ENCODE measurements at regions not wholly inside any gene's neighbourhood (a gene's known extent, or its start where the extent isn't known, plus 50 kb on each side); places are given as distances from the start of the nearest gene placed in this dataset.

- Histone ChIP-seq H3K9me3 (no peaks in the 10 kb centered on the region), H3K4me1 (no peaks in the 10 kb centered on the region), H3K36me3 (no peaks in the 10 kb centered on the region), H3K27me3 (no peaks in the 10 kb centered on the region), H3K27ac (no peak overlapping the region), H3K4me3 (replicated peaks in 1 of 3) (no peak overlapping the region)
- WGBS, 2 donors = 72 to 73% methylated on average over 3 of the region's 3 CpGs
- intact Hi-C loops (cut with DNase I) = no loop called here
- no peak for DNase-seq
- TF ChIP-seq CTCF (IDR thresholded peaks at IDR 0.05) (no peak), POLR2A (IDR thresholded peaks at IDR 0.05) (no peak)
Observed at GRCh38 chr14:84807673-84808072, 722.3 kb upstream of the FLRT2 start.

- DNase-seq = no peak
- H3K4me1 ChIP-seq = no peaks in the 10 kb centered on the region
- intact Hi-C loops (cut with DNase I) = no loop called here
- H3K27me3 ChIP-seq = no peaks in the 10 kb centered on the region
- no peak overlapping the region for H3K4me3 ChIP-seq (replicated peaks in 1 of 3)
- H3K27ac ChIP-seq = no peak overlapping the region
- H3K9me3 ChIP-seq = no peaks in the 10 kb centered on the region
- TF ChIP-seq POLR2A (IDR thresholded peaks at IDR 0.05) = no peak
- no peak for TF ChIP-seq CTCF (IDR thresholded peaks at IDR 0.05)
- 76 to 85% methylated on average over 2 of the region's 2 CpGs for WGBS, 2 donors
- no peaks in the 10 kb centered on the region for H3K36me3 ChIP-seq
Observed at GRCh38 chr14:84809158-84809557, 720.8 kb upstream of the FLRT2 start.

- H3K4me1 ChIP-seq = no peaks in the 10 kb centered on the region
- 63 to 82% methylated on average over 1 of the region's 1 CpG for WGBS, 2 donors
- intact Hi-C loops (cut with DNase I) = no loop called here
- H3K4me3 ChIP-seq (replicated peaks in 1 of 3) = no peak overlapping the region
- H3K9me3 ChIP-seq = no peaks in the 10 kb centered on the region
- H3K36me3 ChIP-seq = no peaks in the 10 kb centered on the region
- no peaks in the 10 kb centered on the region for H3K27me3 ChIP-seq
- TF ChIP-seq POLR2A (IDR thresholded peaks at IDR 0.05) = no peak
- no peak for TF ChIP-seq CTCF (IDR thresholded peaks at IDR 0.05)
- DNase-seq = no peak
- no peak overlapping the region for H3K27ac ChIP-seq
Observed at GRCh38 chr14:84814391-84814790, 715.6 kb upstream of the FLRT2 start.

- Histone ChIP-seq H3K36me3 (no peaks in the 10 kb centered on the region), H3K4me1 (no peaks in the 10 kb centered on the region), H3K4me3 (replicated peaks in 1 of 3) (no peak overlapping the region), H3K27me3 (no peaks in the 10 kb centered on the region), H3K9me3 (no peaks in the 10 kb centered on the region), H3K27ac (no peak overlapping the region)
- TF ChIP-seq CTCF (IDR thresholded peaks at IDR 0.05) = no peak
- no peak for TF ChIP-seq POLR2A (IDR thresholded peaks at IDR 0.05)
- intact Hi-C loops (cut with DNase I) = no loop called here
- no peak for DNase-seq
- 86 to 93% methylated on average over 2 of the region's 2 CpGs for WGBS, 2 donors
Observed at GRCh38 chr14:84819528-84819927, 710.4 kb upstream of the FLRT2 start.

- Histone ChIP-seq H3K27me3 (no peaks in the 10 kb centered on the region), H3K9me3 (no peaks in the 10 kb centered on the region), H3K4me3 (replicated peaks in 1 of 3) (no peak overlapping the region), H3K4me1 (no peaks in the 10 kb centered on the region), H3K36me3 (no peaks in the 10 kb centered on the region), H3K27ac (no peak overlapping the region)
- TF ChIP-seq POLR2A (IDR thresholded peaks at IDR 0.05) = no peak
- no peak for TF ChIP-seq CTCF (IDR thresholded peaks at IDR 0.05)
- no peak for DNase-seq
- 85 to 91% methylated on average over 8 of the region's 8 CpGs for WGBS, 2 donors
- intact Hi-C loops (cut with DNase I) = no loop called here
Observed at GRCh38 chr14:84825481-84826251, 704.3 kb upstream of the FLRT2 start.
